HepG2 (cell line): ENCODE measurements at regions not wholly inside any gene's neighbourhood (a gene's known extent, or its start where the extent isn't known, plus 50 kb on each side); places are given as distances from the start of the nearest gene placed in this dataset.

ENCODE experiments used
- ATAC-seq: fragments of 200-7000 bp; cut with Tn5 transposase; 3 replicates; pipeline ENCODE4 v1.9.1; 2020; ENCODE audit warnings: mild to moderate bottlenecking, moderate library complexity
- BruUV-seq: library from RNA; stranded (reverse); fragments of 400-500 nt; replicated peaks from 2 replicates; lab custom pipeline; 2021; lab: Mats Ljungman, UMichigan
- CTCF ChIA-PET: fragments of 300-600 bp; formaldehyde crosslinking; extraction: SDS; loops from one replicate; lab custom pipeline; 2021; ENCODE audit warnings: low total read pairs, inconsistent platforms, low intra/inter-chr PET ratio; lab: Yijun Ruan, JAX
- POLR2A ChIA-PET: fragments of 350-600 bp; sonication (Branson Sonifier 250); formaldehyde crosslinking; loops from one replicate; lab custom pipeline; 2020; ENCODE audit warnings: antibody characterized with exemption, inconsistent platforms; lab: Yijun Ruan, JAX
- DNase-seq: peaks from one replicate; pipeline ENCODE4 v3.0.0-alpha.2; 2015; ENCODE audit warnings: low spot score
- FAIRE-seq: peaks from 3 replicates; lab custom pipeline; 2011; peaks lifted over from hg19 to GRCh38; lab: Jason Lieb, UNC
- H2AFZ ChIP-seq: one replicate; pipeline ENCODE4 v1.6.1; 2011; ENCODE audit warnings: low read length, inconsistent platforms
- H3K27ac ChIP-seq: fragments of 300-600 bp; 3 replicates; pipeline ENCODE4 v1.8.0; 2011; ENCODE audit warnings: mixed run types, mild to moderate bottlenecking, mixed read lengths, low read length, inconsistent platforms; ENCODE audit not compliant: insufficient read depth; ENCODE audit errors: extremely low read length
- H3K27me3 ChIP-seq, 2 experiments: fragments of 200-600 bp in 1 of 2; 2 replicates in 1 of 2; 3 replicates in 1 of 2; pipeline versions ENCODE4 v1.6.0 to v1.8.0; 2011; ENCODE audit warnings: low read length in 2 of 2, mild to moderate bottlenecking in 2 of 2, moderate library complexity in 2 of 2, inconsistent platforms in 1 of 2; ENCODE audit not compliant: insufficient read depth in 2 of 2, control insufficient read depth in 1 of 2
- H3K36me3 ChIP-seq, 2 experiments: fragments of 200-600 bp in 1 of 2; replicated peaks in 1 of 2; 2 replicates in 1 of 2; 3 replicates in 1 of 2; pipeline versions ENCODE4 v1.5.1 to v1.8.0; 2011; ENCODE audit warnings: low read length in 2 of 2, inconsistent platforms in 1 of 2; ENCODE audit not compliant: insufficient read depth in 2 of 2, control insufficient read depth in 1 of 2
- H3K4me1 ChIP-seq: 2 replicates; pipeline ENCODE4 v1.5.1; 2012; ENCODE audit warnings: low read length, inconsistent platforms; ENCODE audit not compliant: insufficient read depth
- H3K4me2 ChIP-seq: 2 replicates; pipeline ENCODE4 v1.6.0; 2011; ENCODE audit warnings: low read depth, low read length, inconsistent platforms
- H3K4me3 ChIP-seq, 3 experiments: fragments of 200-600 bp in 1 of 3; sonication (generic), shearing (Covaris generic) in 1 of 3; replicated peaks in 1 of 3; 2 replicates each; pipeline ENCODE4 v1.5.1; 2011 to 2016; ENCODE audit warnings: low read length in 3 of 3, inconsistent platforms in 2 of 3, low read depth in 2 of 3, mild to moderate bottlenecking in 2 of 3, control low read depth in 1 of 3, mixed read lengths in 1 of 3; ENCODE audit not compliant: insufficient read depth in 1 of 3
- H3K79me2 ChIP-seq: one replicate; pipeline ENCODE4 v1.6.1; 2011; ENCODE audit warnings: low read length, inconsistent platforms; ENCODE audit not compliant: insufficient read depth
- H3K9ac ChIP-seq: 2 replicates; pipeline ENCODE4 v1.6.0; 2011; ENCODE audit warnings: mild to moderate bottlenecking, low read depth, low read length, inconsistent platforms; ENCODE audit not compliant: insufficient read depth
- H3K9me3 ChIP-seq: 2 replicates; pipeline ENCODE4 v1.5.1; 2012; ENCODE audit warnings: mild to moderate bottlenecking, low read length
- H4K20me1 ChIP-seq: 2 replicates; pipeline ENCODE4 v1.6.0; 2011; ENCODE audit warnings: inconsistent platforms, mild to moderate bottlenecking, low read length, moderate library complexity; ENCODE audit not compliant: insufficient read depth
- ATAD3A ChIP-seq: sonication (generic); formaldehyde crosslinking; IDR thresholded peaks from 2 replicates; pipeline ENCODE4 v1.4.0; 2020; ENCODE audit warnings: missing genetic modification reagents
- ELF4 ChIP-seq: sonication (generic); formaldehyde crosslinking; IDR thresholded peaks from 2 replicates; pipeline ENCODE4 v1.5.0; 2020; ENCODE audit warnings: missing genetic modification reagents, mild to moderate bottlenecking, moderate library complexity, borderline replicate concordance
- KDM3A ChIP-seq: IDR thresholded peaks from 2 replicates; pipeline ENCODE4 v1.6.1; 2018; ENCODE audit warnings: low read depth, missing compliant biosample characterization
- KMT2A ChIP-seq: sonication (generic); formaldehyde crosslinking; IDR thresholded peaks from 2 replicates; pipeline ENCODE4 v1.4.0; 2020; ENCODE audit warnings: missing genetic modification reagents
- MXD4 ChIP-seq: IDR thresholded peaks from 2 replicates; pipeline ENCODE4 v1.6.1; 2016; ENCODE audit warnings: mild to moderate bottlenecking, missing biosample characterization, missing genetic modification reagents
- NFE2L1 ChIP-seq: sonication (generic); formaldehyde crosslinking; IDR thresholded peaks from 2 replicates; pipeline ENCODE4 v1.4.0; 2020; ENCODE audit warnings: missing genetic modification reagents, mild to moderate bottlenecking, borderline replicate concordance
- PAF1 ChIP-seq: IDR thresholded peaks from 2 replicates; pipeline ENCODE4 v1.6.1; 2016; ENCODE audit warnings: missing genetic modification reagents, missing compliant biosample characterization
- PLRG1 ChIP-seq: fragments of 450-650 bp; conservative IDR thresholded peaks from 2 replicates; pipeline ENCODE4 v1.6.1; 2016
- RXRA ChIP-seq: sonication (generic); formaldehyde crosslinking; IDR thresholded peaks from 2 replicates; pipeline ENCODE4 v1.5.1; 2020; ENCODE audit warnings: missing genetic modification reagents
- SMYD3 ChIP-seq: sonication (generic); formaldehyde crosslinking; IDR thresholded peaks from 2 replicates; pipeline ENCODE4 v1.8.1; 2023; ENCODE audit warnings: mild to moderate bottlenecking, missing genetic modification reagents
- ZNF101 ChIP-seq: sonication (generic); formaldehyde crosslinking; IDR thresholded peaks from 2 replicates; pipeline ENCODE4 v1.4.0; 2020; ENCODE audit warnings: mild to moderate bottlenecking, low read depth, missing genetic modification reagents, borderline replicate concordance
- ZNF367 ChIP-seq: sonication (generic); formaldehyde crosslinking; IDR thresholded peaks from 2 replicates; pipeline ENCODE4 v1.4.0; 2020; ENCODE audit warnings: missing genetic modification reagents, borderline replicate concordance
- ZNF546 ChIP-seq: sonication (generic); formaldehyde crosslinking; conservative IDR thresholded peaks from 2 replicates; pipeline ENCODE4 v1.8.1; 2023; ENCODE audit warnings: mild to moderate bottlenecking, missing genetic modification reagents
- ZNF619 ChIP-seq: sonication (generic); formaldehyde crosslinking; IDR thresholded peaks from 2 replicates; pipeline ENCODE4 v1.4.0; 2020; ENCODE audit warnings: mild to moderate bottlenecking, missing genetic modification reagents
- ZNF737 ChIP-seq: sonication (generic); formaldehyde crosslinking; IDR thresholded peaks from 2 replicates; pipeline ENCODE4 v1.5.0; 2020; ENCODE audit warnings: missing genetic modification reagents, mild to moderate bottlenecking, borderline replicate concordance
- ZNF747 ChIP-seq: sonication (generic); formaldehyde crosslinking; IDR thresholded peaks from 2 replicates; pipeline ENCODE4 v1.8.1; 2023; ENCODE audit warnings: missing genetic modification reagents, mild to moderate bottlenecking, borderline replicate concordance
- WGBS: methylation state at CpG from one replicate; pipeline ENCODE4 v1.1.6; 2017; ENCODE audit warnings: low lambda C conversion rate; 5-methylcytosine and 5-hydroxymethylcytosine counted together
- in situ Hi-C: cut with HindIII; loops from 2 replicates; pipeline ENCODE4 v1.10.0; 2017; ENCODE audit warnings: low pct_unique_long_range_greater_than_20kb; ENCODE audit not compliant: extremely low pct_ligation_motif_present
- intact Hi-C: fragments of 100-400 bp; cut with micrococcal nuclease; formaldehyde crosslinking; loops from one replicate; pipeline ENCODE4 v1.10.0; 2022; ENCODE audit not compliant: unreplicated experiment
- TF ChIP-seq, protein P1 (sequence below): IDR thresholded peaks from 2 replicates; pipeline ENCODE4 v1.6.1; 2016; ENCODE audit warnings: mild to moderate bottlenecking, missing biosample characterization, missing genetic modification reagents
- TF ChIP-seq, protein P2 (sequence below), 2 experiments: sonication (generic) in 1 of 2; formaldehyde crosslinking in 1 of 2; IDR thresholded peaks; 2 replicates each; pipeline versions ENCODE4 v1.5.1 to v1.6.1; 2011 to 2020; ENCODE audit warnings: borderline replicate concordance in 1 of 2, low read depth in 1 of 2, low read length in 1 of 2, mild to moderate bottlenecking in 1 of 2, missing genetic modification reagents in 1 of 2, moderate library complexity in 1 of 2

DNA sequence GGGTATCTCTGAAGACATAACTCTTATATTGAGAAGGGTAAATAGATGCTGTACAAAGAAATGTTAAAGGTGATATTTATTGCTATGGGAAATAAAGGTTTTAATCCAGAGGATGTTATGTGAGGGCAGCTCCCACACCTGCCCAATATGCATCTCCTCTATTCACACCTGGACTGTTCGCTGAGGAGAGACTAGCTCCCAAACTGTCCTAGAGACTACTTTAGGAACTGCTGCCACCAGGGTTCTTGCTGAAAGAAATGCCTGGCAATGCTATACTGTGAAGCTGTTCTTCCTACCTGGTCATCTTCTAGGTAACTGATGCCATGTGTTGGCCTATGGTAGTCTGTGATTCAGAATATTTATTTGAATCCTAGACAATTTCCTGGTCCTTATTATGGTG is 1421.5 kb upstream of the SPRY2 start:
- no peaks in the 10 kb centered on the region for H3K4me1 ChIP-seq
- no peak overlapping the region for H3K9ac ChIP-seq
- ChIA-PET POLR2A (no interaction called here), CTCF (no interaction called here)
- no peaks in the 10 kb centered on the region for H3K27me3 ChIP-seq
- no peaks in the 10 kb centered on the region for H3K79me2 ChIP-seq
- no peak for ATAC-seq
- BruUV-seq = no TSS peak
- H3K36me3 ChIP-seq = no peaks in the 10 kb centered on the region
- no peak overlapping the region for H3K4me2 ChIP-seq
- H3K4me3 ChIP-seq = no peak overlapping the region
- 0% methylated on average over 1 of the region's 1 CpG for WGBS
- peaks cover 19% of the 10 kb centered on the region for H3K9me3 ChIP-seq
- no peak for FAIRE-seq
- no peak for DNase-seq
- intact Hi-C loops (no loop called here), in situ Hi-C loops (no loop called here)
- no peak overlapping the region for H3K27ac ChIP-seq
- H4K20me1 ChIP-seq = no peaks in the 10 kb centered on the region
- TF ChIP-seq MXD4 (CRISPR knock-in tag) = no peak
- no peak overlapping the region for H2AFZ ChIP-seq

DNA sequence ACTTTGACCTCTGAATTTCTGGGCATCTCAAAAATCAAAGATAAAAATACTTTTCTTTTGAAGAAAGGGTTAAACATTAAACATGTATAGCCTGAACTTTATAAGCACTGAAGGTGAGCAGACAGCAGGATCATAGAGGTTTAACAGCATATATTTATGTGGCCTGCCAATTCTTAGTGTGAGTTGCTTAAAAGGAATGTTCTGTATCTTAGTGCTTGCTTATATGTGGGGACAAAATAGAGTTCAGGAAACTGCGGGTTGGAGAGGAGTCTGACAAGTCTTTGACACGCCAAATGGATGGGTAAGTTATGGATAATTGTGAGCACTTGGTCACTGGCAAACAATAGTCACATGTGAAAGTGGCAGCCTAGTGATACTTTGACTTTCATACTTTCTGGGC is 1419.4 kb upstream of the SPRY2 start:
- no TSS peak for BruUV-seq
- POLR2A ChIA-PET = no interaction called here
- TF ChIP-seq NFE2L1 (CRISPR knock-in tag) (no peak), KDM3A (CRISPR knock-in tag) (no peak), ATAD3A (no peak), PAF1 (no peak), KMT2A (no peak), ZNF619 (no peak), RXRA (CRISPR knock-in tag) (no peak), ELF4 (CRISPR knock-in tag) (no peak), ZNF737 (CRISPR knock-in tag) (no peak), SMYD3 (CRISPR knock-in tag) (no peak), ZNF367 (CRISPR knock-in tag) (no peak), ZNF747 (CRISPR knock-in tag) (no peak), ZNF101 (no peak), PLRG1 (no peak), ZNF546 (CRISPR knock-in tag) (no peak)
- TF ChIP-seq, protein P1, sequence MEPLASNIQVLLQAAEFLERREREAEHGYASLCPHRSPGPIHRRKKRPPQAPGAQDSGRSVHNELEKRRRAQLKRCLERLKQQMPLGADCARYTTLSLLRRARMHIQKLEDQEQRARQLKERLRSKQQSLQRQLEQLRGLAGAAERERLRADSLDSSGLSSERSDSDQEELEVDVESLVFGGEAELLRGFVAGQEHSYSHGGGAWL (CRISPR knock-in tag) = no peak
- TF ChIP-seq, protein P2, sequence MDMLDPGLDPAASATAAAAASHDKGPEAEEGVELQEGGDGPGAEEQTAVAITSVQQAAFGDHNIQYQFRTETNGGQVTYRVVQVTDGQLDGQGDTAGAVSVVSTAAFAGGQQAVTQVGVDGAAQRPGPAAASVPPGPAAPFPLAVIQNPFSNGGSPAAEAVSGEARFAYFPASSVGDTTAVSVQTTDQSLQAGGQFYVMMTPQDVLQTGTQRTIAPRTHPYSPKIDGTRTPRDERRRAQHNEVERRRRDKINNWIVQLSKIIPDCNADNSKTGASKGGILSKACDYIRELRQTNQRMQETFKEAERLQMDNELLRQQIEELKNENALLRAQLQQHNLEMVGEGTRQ (IDR thresholded peaks at IDR 0.05; ENCODE audit: low read depth, low read length) = no peak
- TF ChIP-seq, protein P2 (CRISPR knock-in tag; IDR thresholded peaks at IDR 0.05; ENCODE audit: borderline replicate concordance) = no peak

More for the DNA sequence above, 1419.4 kb upstream of the SPRY2 start:
- Histone ChIP-seq H3K27ac (no peak overlapping the region), H2AFZ (no peak overlapping the region), H3K9ac (no peak overlapping the region), H3K4me2 (no peak overlapping the region), H3K4me1 (no peaks in the 10 kb centered on the region), H4K20me1 (no peaks in the 10 kb centered on the region), H3K27me3 (no peaks in the 10 kb centered on the region), H3K36me3 (no peaks in the 10 kb centered on the region), H3K4me3 (no peak overlapping the region), H3K9me3 (peaks cover 24% of the 10 kb centered on the region), H3K79me2 (no peaks in the 10 kb centered on the region)
- WGBS = 14% methylated on average over 2 of the region's 2 CpGs
- CTCF ChIA-PET = no interaction called here
- ATAC-seq = no peak
- in situ Hi-C loops = no loop called here
- no peak for DNase-seq
- FAIRE-seq = no peak
- intact Hi-C loops = no loop called here
